GM12872 (cell line): ENCODE measurements at regions not wholly inside any gene's neighbourhood (a gene's known extent, or its start where the extent isn't known, plus 50 kb on each side); places are given as distances from the start of the nearest gene placed in this dataset.

Source experiments
- CTCF ChIP-seq: IDR thresholded peaks from 3 replicates; pipeline ENCODE4 v1.5.1; 2011; ENCODE audit warnings: low read depth, mild to moderate bottlenecking, low read length, moderate library complexity; ENCODE audit not compliant: insufficient read depth

GRCh38 chr18:70672581-70672980 is 383.7 kb downstream of the SOCS6 start:
- no peak for TF ChIP-seq CTCF

- no peak for TF ChIP-seq CTCF
These were observed 383.2 kb downstream of the SOCS6 start for GRCh38 chr18:70671889-70672565.

GRCh38 chr18:70666936-70667335 is 378.1 kb downstream of the SOCS6 start:
- TF ChIP-seq CTCF = no peak

GRCh38 chr18:70663141-70663540 is 374.3 kb downstream of the SOCS6 start:
- no peak for TF ChIP-seq CTCF

- TF ChIP-seq CTCF = no peak
These were observed 373.7 kb downstream of the SOCS6 start for GRCh38 chr18:70662588-70662987.

- no peak for TF ChIP-seq CTCF
These were observed 370.4 kb downstream of the SOCS6 start for GRCh38 chr18:70659036-70659925.

GRCh38 chr18:70653671-70654070 is 364.8 kb downstream of the SOCS6 start:
- no peak for TF ChIP-seq CTCF
